ENCODE measurements at regions not wholly inside any gene's neighbourhood (a gene's known extent, or its start where the extent isn't known, plus 50 kb on each side); places are given as distances from the start of the nearest gene placed in this dataset.

DNA sequence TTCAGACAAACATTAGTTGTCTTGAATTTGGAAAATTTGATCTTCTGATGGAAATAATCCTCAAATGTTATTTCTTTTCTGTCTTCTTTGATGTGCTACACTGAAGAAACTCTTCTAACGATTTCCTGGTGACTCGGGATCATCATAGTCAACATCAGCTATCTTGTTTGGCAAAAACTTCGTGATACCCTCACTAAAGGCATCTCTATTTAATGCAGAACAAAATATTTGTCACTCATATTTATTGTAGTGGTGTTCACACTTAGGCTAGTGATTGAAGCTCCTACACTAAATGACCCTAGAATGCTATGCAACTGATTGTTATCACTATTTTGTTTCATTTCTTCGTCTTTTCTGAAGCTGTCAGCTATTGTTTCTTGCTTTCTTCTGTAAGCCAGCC, 334.7 kb upstream of the ZEB2 start:
- no peaks in the 10 kb centered on the region for H3K4me1 ChIP-seq (ENCODE audit: control insufficient read depth, insufficient read depth, low read length)
- no peak overlapping the region for H3K27ac ChIP-seq (ENCODE audit: low read depth, low read length)
- H3K27me3 ChIP-seq (ENCODE audit: control insufficient read depth, insufficient read depth, low read length), result no peaks in the 10 kb centered on the region
- no peak overlapping the region for H3K4me3 ChIP-seq (ENCODE audit: low read length)
- no peaks in the 10 kb centered on the region for H3K36me3 ChIP-seq (ENCODE audit: control insufficient read depth, insufficient read depth, low read length)
- H3K9ac ChIP-seq (ENCODE audit: low read length), result no peak overlapping the region

DNA sequence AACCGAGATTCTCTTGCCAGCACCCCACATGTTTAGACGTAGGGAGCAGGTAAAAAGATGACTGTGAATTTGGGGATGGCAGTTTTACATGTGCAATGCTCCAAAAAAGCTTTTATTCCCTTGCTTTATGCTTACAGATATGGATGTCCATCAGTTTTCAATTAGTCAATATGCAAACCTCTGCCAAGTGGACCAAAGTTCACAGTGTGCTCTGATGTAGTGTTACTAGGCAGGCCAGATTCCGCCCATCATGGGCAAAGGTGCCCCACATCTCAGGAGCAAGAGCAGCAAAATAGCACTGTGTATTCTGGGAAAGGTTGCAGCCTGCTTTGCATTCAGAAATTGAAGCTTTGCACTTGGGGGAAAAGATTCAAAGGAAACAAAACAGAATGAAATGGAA, 329.7 kb upstream of the ZEB2 start:
- H3K27ac ChIP-seq (ENCODE audit: low read depth, low read length), result no peak overlapping the region
- H3K4me1 ChIP-seq (ENCODE audit: control insufficient read depth, insufficient read depth, low read length), result no peaks in the 10 kb centered on the region
- no peaks in the 10 kb centered on the region for H3K27me3 ChIP-seq (ENCODE audit: control insufficient read depth, insufficient read depth, low read length)
- H3K9ac ChIP-seq (ENCODE audit: low read length), result no peak overlapping the region
- H3K36me3 ChIP-seq (ENCODE audit: control insufficient read depth, insufficient read depth, low read length), result no peaks in the 10 kb centered on the region
- no peak overlapping the region for H3K4me3 ChIP-seq (ENCODE audit: low read length)

DNA sequence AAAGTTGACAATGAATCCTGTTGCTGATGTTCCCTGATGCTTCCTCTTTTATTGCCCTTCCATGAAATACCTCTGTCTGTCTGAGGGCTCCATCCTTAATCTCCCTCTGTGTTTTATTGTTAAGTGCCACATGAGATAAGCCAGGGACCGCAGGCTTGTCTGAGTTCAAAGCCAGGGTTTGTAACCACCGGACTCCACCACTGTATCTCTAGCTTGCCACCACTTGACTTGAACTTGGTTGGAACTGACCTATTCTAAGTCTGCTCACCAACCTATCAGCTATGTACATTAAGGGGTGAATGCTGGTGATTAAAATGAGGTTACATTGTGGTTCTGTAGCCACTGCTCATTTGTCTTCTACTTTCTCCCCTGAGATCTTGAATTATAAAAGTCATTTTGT, 328.5 kb upstream of the ZEB2 start:
- Histone ChIP-seq H3K4me1 (ENCODE audit: control insufficient read depth, insufficient read depth, low read length) (no peaks in the 10 kb centered on the region), H3K27me3 (ENCODE audit: control insufficient read depth, insufficient read depth, low read length) (no peaks in the 10 kb centered on the region), H3K9ac (ENCODE audit: low read length) (no peak overlapping the region), H3K27ac (ENCODE audit: low read depth, low read length) (no peak overlapping the region), H3K36me3 (ENCODE audit: control insufficient read depth, insufficient read depth, low read length) (no peaks in the 10 kb centered on the region), H3K4me3 (ENCODE audit: low read length) (no peak overlapping the region)

DNA sequence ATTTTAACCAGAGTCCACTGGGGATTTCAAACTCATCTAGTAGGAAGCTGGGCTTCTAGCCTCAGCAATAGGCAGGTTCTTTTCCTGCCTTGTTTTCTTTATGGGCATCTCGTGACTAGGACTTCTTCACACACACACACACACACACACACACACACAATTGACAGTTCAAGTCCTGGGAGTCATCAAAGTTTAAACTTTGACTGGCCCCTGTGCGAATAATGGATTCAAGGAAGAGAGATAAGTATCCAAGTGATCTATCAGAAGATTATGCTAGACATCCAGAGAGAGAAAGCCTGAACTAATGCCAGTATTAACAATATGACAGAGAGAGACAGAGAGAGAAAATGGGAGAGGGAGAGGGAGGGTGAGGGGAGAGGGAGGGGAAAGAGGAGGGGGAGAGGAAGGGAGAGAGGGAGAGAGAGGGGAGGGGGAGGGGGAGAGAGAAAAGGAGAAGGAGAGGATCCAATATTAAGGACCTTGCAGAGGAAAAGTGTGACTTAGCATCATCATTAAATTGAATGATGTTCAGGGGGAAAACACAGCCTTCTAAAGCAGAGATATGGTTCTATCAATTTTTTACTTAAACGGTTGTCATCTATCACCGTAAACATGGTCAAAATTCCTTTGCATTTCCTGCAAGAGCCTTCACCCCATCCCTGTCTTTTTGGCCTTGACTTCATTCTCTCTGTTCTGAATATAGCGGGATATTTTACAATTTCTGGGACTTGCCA, 327.6 kb upstream of the ZEB2 start:
- Histone ChIP-seq H3K4me1 (ENCODE audit: control insufficient read depth, insufficient read depth, low read length) (no peaks in the 10 kb centered on the region), H3K4me3 (ENCODE audit: low read length) (no peak overlapping the region), H3K27ac (ENCODE audit: low read depth, low read length) (no peak overlapping the region), H3K36me3 (ENCODE audit: control insufficient read depth, insufficient read depth, low read length) (no peaks in the 10 kb centered on the region), H3K9ac (ENCODE audit: low read length) (no peak overlapping the region), H3K27me3 (ENCODE audit: control insufficient read depth, insufficient read depth, low read length) (no peaks in the 10 kb centered on the region)

DNA sequence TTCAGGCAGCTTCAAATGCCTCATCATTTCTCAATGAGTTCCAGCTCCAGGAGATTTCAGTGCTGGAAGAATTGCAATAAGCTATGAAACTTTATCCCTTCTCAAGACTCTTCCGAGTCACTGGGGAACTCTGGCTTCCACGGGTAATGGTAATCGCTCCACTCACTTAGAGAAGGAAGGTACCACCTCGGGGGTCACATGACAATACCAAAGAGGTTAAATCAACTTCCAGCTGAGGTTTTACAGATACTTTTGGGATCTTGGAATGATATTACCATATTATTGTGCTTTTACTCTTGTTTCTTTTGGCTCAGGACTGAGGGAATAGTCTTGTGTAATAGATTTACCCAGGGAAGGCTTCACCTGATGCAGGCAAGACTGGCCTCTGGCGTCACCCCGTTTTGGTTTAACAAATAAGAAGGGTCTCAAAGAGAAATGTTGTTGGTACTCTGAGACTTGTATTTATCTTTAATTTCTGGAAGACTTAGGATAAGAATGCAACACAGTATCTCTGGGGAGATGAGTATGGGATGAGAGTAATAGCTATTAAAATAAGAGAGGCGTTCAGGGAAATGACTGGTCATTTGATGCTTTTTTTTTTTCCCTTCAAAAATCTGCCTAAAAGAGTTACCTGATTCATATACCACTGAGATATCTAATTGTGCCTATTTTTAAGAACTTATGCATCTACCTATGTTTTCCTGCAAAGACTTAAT, 316.9 kb upstream of the ZEB2 start:
- Histone ChIP-seq H3K9ac (ENCODE audit: low read length) (no peak overlapping the region), H3K27ac (ENCODE audit: low read depth, low read length) (no peak overlapping the region), H3K27me3 (ENCODE audit: control insufficient read depth, insufficient read depth, low read length) (no peaks in the 10 kb centered on the region), H3K4me3 (ENCODE audit: low read length) (no peak overlapping the region), H3K36me3 (ENCODE audit: control insufficient read depth, insufficient read depth, low read length) (no peaks in the 10 kb centered on the region), H3K4me1 (ENCODE audit: control insufficient read depth, insufficient read depth, low read length) (no peaks in the 10 kb centered on the region)

DNA sequence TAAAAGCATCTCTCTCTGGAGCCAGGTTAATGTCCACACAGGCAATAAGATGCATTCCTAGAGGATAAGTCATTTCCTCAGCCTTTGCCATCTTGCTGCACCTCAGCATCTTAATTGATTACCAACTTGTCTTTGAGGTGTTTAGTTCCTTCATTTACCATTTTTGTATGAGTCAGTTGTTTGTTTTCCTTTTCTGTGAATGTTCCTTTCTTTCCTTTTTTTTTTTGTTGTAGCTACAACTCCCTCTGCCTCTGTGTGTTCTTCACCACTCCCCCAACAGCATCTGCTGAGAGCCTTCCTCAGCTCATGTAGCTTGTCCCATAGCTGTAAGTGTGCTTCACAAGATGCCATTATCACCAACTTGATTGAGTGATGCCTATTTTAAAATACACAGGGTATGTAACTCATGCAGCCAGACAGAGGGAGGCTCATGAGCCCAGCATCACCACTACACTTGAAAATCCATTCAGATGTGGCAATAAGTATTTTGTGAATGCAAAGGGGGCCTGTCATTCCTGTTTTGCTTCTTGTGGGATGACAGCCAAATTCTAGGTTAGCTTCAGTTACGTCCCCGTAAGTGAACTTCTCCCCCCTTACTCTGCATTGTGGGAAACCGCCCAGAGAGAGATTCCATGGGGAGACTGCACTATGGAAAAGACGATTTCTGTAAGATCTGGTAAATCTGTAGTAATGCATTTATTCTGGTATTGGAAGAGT, 315.9 kb upstream of the ZEB2 start:
- Histone ChIP-seq H3K27me3 (ENCODE audit: control insufficient read depth, insufficient read depth, low read length) (no peaks in the 10 kb centered on the region), H3K27ac (ENCODE audit: low read depth, low read length) (no peak overlapping the region), H3K9ac (ENCODE audit: low read length) (no peak overlapping the region), H3K36me3 (ENCODE audit: control insufficient read depth, insufficient read depth, low read length) (no peaks in the 10 kb centered on the region), H3K4me1 (ENCODE audit: control insufficient read depth, insufficient read depth, low read length) (no peaks in the 10 kb centered on the region), H3K4me3 (ENCODE audit: low read length) (no peak overlapping the region)

DNA sequence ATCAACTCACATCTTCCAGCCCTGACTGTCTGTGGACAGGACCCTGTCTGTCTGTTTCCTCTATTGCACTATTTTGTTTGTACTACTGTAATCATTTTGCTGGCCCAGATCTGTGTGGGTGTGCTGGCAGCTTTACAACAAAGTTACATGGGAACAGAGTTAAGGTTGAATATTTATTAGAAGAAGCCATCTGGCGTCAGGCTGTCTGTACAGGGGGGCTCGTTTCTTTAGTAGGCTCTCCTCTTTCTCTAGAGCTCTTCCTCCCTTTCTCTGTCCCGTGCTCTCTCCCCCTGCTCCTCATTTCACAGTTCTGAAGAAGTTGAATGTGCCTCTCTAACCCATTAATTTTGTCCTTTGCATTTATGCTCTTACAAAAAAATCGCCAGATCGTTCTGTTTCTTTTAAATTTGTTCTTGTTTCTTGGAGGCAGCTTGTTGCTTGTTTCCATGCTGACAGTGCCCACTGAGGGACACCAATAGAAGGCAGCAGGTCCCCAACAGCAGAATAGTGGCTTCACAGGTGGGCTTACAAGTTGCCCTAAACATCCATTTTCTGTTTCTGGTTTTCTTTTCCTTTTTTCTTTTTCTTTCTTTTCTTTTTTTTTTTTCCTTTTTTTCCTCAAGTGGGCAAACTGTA, 315.2 kb upstream of the ZEB2 start:
- H3K4me3 ChIP-seq (ENCODE audit: low read length), result no peak overlapping the region
- no peaks in the 10 kb centered on the region for H3K27me3 ChIP-seq (ENCODE audit: control insufficient read depth, insufficient read depth, low read length)
- H3K4me1 ChIP-seq (ENCODE audit: control insufficient read depth, insufficient read depth, low read length), result no peaks in the 10 kb centered on the region
- no peak overlapping the region for H3K9ac ChIP-seq (ENCODE audit: low read length)
- no peak overlapping the region for H3K27ac ChIP-seq (ENCODE audit: low read depth, low read length)
- H3K36me3 ChIP-seq (ENCODE audit: control insufficient read depth, insufficient read depth, low read length), result no peaks in the 10 kb centered on the region

DNA sequence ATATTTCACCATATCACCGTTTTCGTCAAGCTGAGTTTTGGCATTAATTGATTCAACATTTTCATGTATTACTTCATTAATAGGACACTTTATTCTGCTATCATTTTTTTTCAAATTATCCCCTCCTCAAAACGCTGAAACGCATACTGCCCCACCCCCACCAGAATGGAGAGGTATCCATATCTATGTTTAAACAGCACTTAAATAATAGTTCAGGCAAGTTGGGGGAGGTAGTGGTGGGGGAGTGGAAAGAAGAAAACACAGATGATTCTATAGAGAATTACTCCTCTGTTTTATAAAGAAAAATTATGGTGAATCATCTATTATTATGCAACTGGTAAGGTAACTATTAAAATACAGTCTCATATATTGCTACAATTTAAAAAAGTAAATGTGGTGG, 314.4 kb upstream of the ZEB2 start:
- Histone ChIP-seq H3K36me3 (ENCODE audit: control insufficient read depth, insufficient read depth, low read length) (no peaks in the 10 kb centered on the region), H3K4me3 (ENCODE audit: low read length) (no peak overlapping the region), H3K27me3 (ENCODE audit: control insufficient read depth, insufficient read depth, low read length) (no peaks in the 10 kb centered on the region), H3K27ac (ENCODE audit: low read depth, low read length) (no peak overlapping the region), H3K9ac (ENCODE audit: low read length) (no peak overlapping the region), H3K4me1 (ENCODE audit: control insufficient read depth, insufficient read depth, low read length) (no peaks in the 10 kb centered on the region)

DNA sequence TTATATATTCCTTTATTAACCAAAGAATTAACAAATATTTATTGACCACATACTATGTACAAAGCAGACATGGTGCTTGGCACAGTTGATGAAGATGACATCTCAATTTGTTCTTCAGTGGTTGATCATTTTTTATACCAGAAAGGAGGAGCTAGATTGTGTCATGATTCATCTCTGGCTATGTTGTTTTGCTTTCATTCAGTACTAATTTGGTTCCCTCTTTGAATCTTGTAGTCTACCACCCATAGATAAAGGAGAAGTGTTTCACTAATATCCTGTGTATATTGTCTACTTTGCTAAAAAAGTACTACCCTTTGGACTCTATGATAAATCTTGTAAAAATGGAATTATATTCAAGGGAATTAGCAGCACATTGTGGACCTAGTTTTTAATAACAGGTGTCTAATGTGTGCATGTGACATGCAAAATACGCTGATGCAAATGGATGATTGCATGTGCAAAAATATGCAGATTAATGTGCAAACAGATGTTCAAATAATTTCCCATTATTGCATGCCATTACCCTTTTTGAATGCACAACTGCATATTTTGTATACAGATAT, 313.2 kb upstream of the ZEB2 start:
- Histone ChIP-seq H3K36me3 (ENCODE audit: control insufficient read depth, insufficient read depth, low read length) (no peaks in the 10 kb centered on the region), H3K4me1 (ENCODE audit: control insufficient read depth, insufficient read depth, low read length) (no peaks in the 10 kb centered on the region), H3K27ac (ENCODE audit: low read depth, low read length) (no peak overlapping the region), H3K9ac (ENCODE audit: low read length) (no peak overlapping the region), H3K27me3 (ENCODE audit: control insufficient read depth, insufficient read depth, low read length) (no peaks in the 10 kb centered on the region), H3K4me3 (ENCODE audit: low read length) (no peak overlapping the region)

DNA sequence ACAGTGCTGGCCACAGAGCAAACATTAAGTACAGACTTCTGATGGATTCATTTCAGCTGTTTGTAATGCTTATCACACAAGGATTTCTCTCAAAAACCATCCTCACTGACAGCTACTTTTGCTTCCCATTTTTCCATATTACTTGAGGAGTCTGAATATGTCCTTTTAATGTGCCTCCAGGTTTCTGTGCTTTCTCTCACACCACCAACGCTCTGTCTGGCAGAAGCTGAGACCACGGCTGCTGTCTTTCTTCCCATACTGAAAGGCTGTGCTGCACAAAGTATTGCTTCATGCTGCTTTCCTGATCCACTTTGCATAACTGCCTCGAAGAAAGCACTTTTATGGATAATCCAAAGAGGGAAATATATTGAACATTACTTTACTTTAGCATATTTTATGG, 312.1 kb upstream of the ZEB2 start:
- no peaks in the 10 kb centered on the region for H3K27me3 ChIP-seq (ENCODE audit: control insufficient read depth, insufficient read depth, low read length)

DNA sequence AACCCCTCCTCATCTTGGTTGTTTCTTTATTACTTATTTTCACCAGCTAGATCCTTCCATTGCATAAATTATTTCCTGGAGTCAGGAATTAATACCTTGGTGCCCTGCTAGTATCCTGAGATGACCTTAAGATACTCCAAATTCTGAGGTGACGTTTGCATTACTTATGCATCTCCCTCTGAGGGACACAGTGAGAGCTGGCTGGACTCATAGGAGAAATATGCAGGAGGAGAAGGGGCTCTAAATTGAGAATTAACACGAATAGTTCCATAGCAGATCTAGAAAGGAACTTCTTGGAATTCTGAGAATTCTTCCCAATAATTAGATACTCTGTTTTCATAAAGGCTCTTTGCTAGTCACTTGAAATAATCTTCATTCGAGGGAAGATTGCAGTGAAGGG, 310.6 kb upstream of the ZEB2 start:
- no peak overlapping the region for H3K9ac ChIP-seq (ENCODE audit: low read length)
- H3K27me3 ChIP-seq (ENCODE audit: control insufficient read depth, insufficient read depth, low read length), result no peaks in the 10 kb centered on the region
- H3K36me3 ChIP-seq (ENCODE audit: control insufficient read depth, insufficient read depth, low read length), result no peaks in the 10 kb centered on the region
- no peak overlapping the region for H3K27ac ChIP-seq (ENCODE audit: low read depth, low read length)
- no peaks in the 10 kb centered on the region for H3K4me1 ChIP-seq (ENCODE audit: control insufficient read depth, insufficient read depth, low read length)
- H3K4me3 ChIP-seq (ENCODE audit: low read length), result no peak overlapping the region

More for the DNA sequence above, 312.1 kb upstream of the ZEB2 start:
- H3K4me1 ChIP-seq (ENCODE audit: control insufficient read depth, insufficient read depth, low read length), result no peaks in the 10 kb centered on the region
- no peak overlapping the region for H3K9ac ChIP-seq (ENCODE audit: low read length)
- H3K36me3 ChIP-seq (ENCODE audit: control insufficient read depth, insufficient read depth, low read length), result no peaks in the 10 kb centered on the region
- H3K4me3 ChIP-seq (ENCODE audit: low read length), result no peak overlapping the region
- no peak overlapping the region for H3K27ac ChIP-seq (ENCODE audit: low read depth, low read length)

DNA sequence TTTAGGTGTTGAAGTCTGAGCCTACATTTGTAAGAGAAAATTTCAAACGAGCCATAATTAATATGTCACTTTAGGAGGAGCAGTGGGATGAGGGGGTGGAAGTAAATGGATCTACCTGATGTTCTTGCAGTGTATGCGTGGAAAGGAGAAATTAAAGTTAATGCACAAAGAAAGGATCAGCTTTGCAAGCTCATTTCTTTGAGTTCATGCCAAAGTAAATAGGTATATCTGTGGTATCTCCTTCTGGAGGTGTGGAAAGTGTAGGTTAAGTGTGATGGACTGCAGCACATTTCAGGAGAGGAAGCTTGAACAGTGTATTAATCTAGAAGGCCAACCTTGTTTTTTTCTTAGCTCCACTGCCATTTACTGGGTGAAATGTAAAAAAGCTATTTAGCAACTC, 307.5 kb upstream of the ZEB2 start:
- Histone ChIP-seq H3K4me3 (ENCODE audit: low read length) (no peak overlapping the region), H3K36me3 (ENCODE audit: control insufficient read depth, insufficient read depth, low read length) (no peaks in the 10 kb centered on the region), H3K27me3 (ENCODE audit: control insufficient read depth, insufficient read depth, low read length) (no peaks in the 10 kb centered on the region), H3K9ac (ENCODE audit: low read length) (no peak overlapping the region), H3K4me1 (ENCODE audit: control insufficient read depth, insufficient read depth, low read length) (no peaks in the 10 kb centered on the region), H3K27ac (ENCODE audit: low read depth, low read length) (no peak overlapping the region)

All from rectal smooth muscle tissue (tissue), 1 donor.